ENCODE measurements at regions not wholly inside any gene's neighbourhood (a gene's known extent, or its start where the extent isn't known, plus 50 kb on each side); places are given as distances from the start of the nearest gene placed in this dataset.
"Not testable (repeated sequence)": the region's sequence is repeated elsewhere in the genome, so short reads cannot be mapped to it uniquely, and the experiment has no call there.

- no peak for DNase-seq (ENCODE audit: low spot score)
Measured at GRCh38 chr1:3992103-3992556, 92.1 kb upstream of the C1orf174 start.

- DNase-seq (ENCODE audit: low spot score), result no peak
Measured at GRCh38 chr1:3992746-3993145, 92.7 kb upstream of the C1orf174 start.

- DNase-seq (ENCODE audit: low spot score), result no peak
Measured at GRCh38 chr1:3993619-3994375, 93.7 kb upstream of the C1orf174 start.

- DNase-seq (ENCODE audit: low spot score), result no peak
Measured at GRCh38 chr1:3995141-3995780, 95.2 kb upstream of the C1orf174 start.

- no peak for DNase-seq (ENCODE audit: low spot score)
Measured at GRCh38 chr1:3996846-3997705, 97.0 kb upstream of the C1orf174 start.

- peak; percentile 64 for DNase-seq (ENCODE audit: low spot score)
Measured at GRCh38 chr1:3998086-3998485, 98.0 kb upstream of the C1orf174 start.

GRCh38 chr1:3999514-3999913 lies 99.4 kb upstream of the C1orf174 start:
- not testable (repeated sequence) for DNase-seq (ENCODE audit: low spot score)

- DNase-seq (ENCODE audit: low spot score), result no peak
Measured at GRCh38 chr1:3999941-4000735, 100.1 kb upstream of the C1orf174 start.

- no peak for DNase-seq (ENCODE audit: low spot score)
Measured at GRCh38 chr1:4000811-4001251, 100.8 kb upstream of the C1orf174 start.

- no peak for DNase-seq (ENCODE audit: low spot score)
Measured at GRCh38 chr1:4001461-4001860, 101.4 kb upstream of the C1orf174 start.

- no peak for DNase-seq (ENCODE audit: low spot score)
Measured at GRCh38 chr1:4002061-4002521, 102.0 kb upstream of the C1orf174 start.

GRCh38 chr1:4002741-4003140 lies 102.7 kb upstream of the C1orf174 start:
- DNase-seq (ENCODE audit: low spot score), result no peak

- no peak for DNase-seq (ENCODE audit: low spot score)
Measured at GRCh38 chr1:4003846-4004505, 103.9 kb upstream of the C1orf174 start.

- no peak for DNase-seq (ENCODE audit: low spot score)
Measured at GRCh38 chr1:4004635-4005430, 104.8 kb upstream of the C1orf174 start.

- DNase-seq (ENCODE audit: low spot score), result no peak
Measured at GRCh38 chr1:4005431-4005830, 105.4 kb upstream of the C1orf174 start.

GRCh38 chr1:4006676-4007374 lies 106.8 kb upstream of the C1orf174 start:
- DNase-seq (ENCODE audit: low spot score), result no peak

- DNase-seq (ENCODE audit: low spot score), result no peak
Measured at GRCh38 chr1:4010284-4010683, 110.2 kb upstream of the C1orf174 start.

GRCh38 chr1:4010814-4011605 lies 110.9 kb upstream of the C1orf174 start:
- peak; percentile 43 for DNase-seq (ENCODE audit: low spot score)
